ENCODE measurements at regions not wholly inside any gene's neighbourhood (a gene's known extent, or its start where the extent isn't known, plus 50 kb on each side); places are given as distances from the start of the nearest gene placed in this dataset.

- Histone ChIP-seq H3K27ac (ENCODE audit: low read depth in 2 of 2, low read length in 2 of 2) (no peak overlapping the region), H3K9me3 (ENCODE audit: control insufficient read depth in 2 of 3, insufficient read depth in 1 of 3, low read length in 3 of 3) (no peaks in the 10 kb centered on the region), H3K4me3 (ENCODE audit: low read length in 3 of 3) (no peak overlapping the region), H3K9ac (ENCODE audit: low read length in 3 of 3) (no peak overlapping the region), H3K4me1 (ENCODE audit: control insufficient read depth in 2 of 3, insufficient read depth in 2 of 3, low read depth in 1 of 3, low read length in 3 of 3) (no peaks in the 10 kb centered on the region), H3K27me3 (ENCODE audit: control insufficient read depth, insufficient read depth, low read length) (no peaks in the 10 kb centered on the region), H3K36me3 (ENCODE audit: control insufficient read depth in 2 of 3, insufficient read depth in 3 of 3, low read length in 3 of 3) (no peaks in the 10 kb centered on the region)
- intact Hi-C loops (cut with DNase I), result no loop called here
- TF ChIP-seq CTCF (IDR thresholded peaks at IDR 0.05; ENCODE audit: borderline replicate concordance, extremely low read depth, insufficient read depth), result no peak
- DNase-seq, result no peak
- FAIRE-seq, result no peak
Measured at GRCh38 chr13:83825676-83826075, 56.6 kb downstream of the SLITRK1 start.

GRCh38 chr13:83824560-83824959 lies 57.7 kb downstream of the SLITRK1 start:
- Histone ChIP-seq H3K4me1 (ENCODE audit: control insufficient read depth in 2 of 3, insufficient read depth in 2 of 3, low read depth in 1 of 3, low read length in 3 of 3) (no peaks in the 10 kb centered on the region), H3K9ac (ENCODE audit: low read length in 3 of 3) (no peak overlapping the region), H3K36me3 (ENCODE audit: control insufficient read depth in 2 of 3, insufficient read depth in 3 of 3, low read length in 3 of 3) (no peaks in the 10 kb centered on the region), H3K27me3 (ENCODE audit: control insufficient read depth, insufficient read depth, low read length) (no peaks in the 10 kb centered on the region), H3K9me3 (ENCODE audit: control insufficient read depth in 2 of 3, insufficient read depth in 1 of 3, low read length in 3 of 3) (no peaks in the 10 kb centered on the region), H3K27ac (ENCODE audit: low read depth in 2 of 2, low read length in 2 of 2) (no peak overlapping the region), H3K4me3 (ENCODE audit: low read length in 3 of 3) (no peak overlapping the region)
- FAIRE-seq, result no peak
- intact Hi-C loops (cut with DNase I), result no loop called here
- DNase-seq, result peak in 1 of 5 donors; percentile 61
- no peak for TF ChIP-seq CTCF (IDR thresholded peaks at IDR 0.05; ENCODE audit: borderline replicate concordance, extremely low read depth, insufficient read depth)

- H3K27me3 ChIP-seq (ENCODE audit: control insufficient read depth, insufficient read depth, low read length), result no peaks in the 10 kb centered on the region
- no peak overlapping the region for H3K4me3 ChIP-seq (ENCODE audit: low read length in 3 of 3)
- FAIRE-seq (no peak), DNase-seq (no peak)
- H3K36me3 ChIP-seq (ENCODE audit: control insufficient read depth in 2 of 3, insufficient read depth in 3 of 3, low read length in 3 of 3), result no peaks in the 10 kb centered on the region
- H3K27ac ChIP-seq (ENCODE audit: low read depth in 2 of 2, low read length in 2 of 2), result no peak overlapping the region
- no peak overlapping the region for H3K9ac ChIP-seq (ENCODE audit: low read length in 3 of 3)
- no peaks in the 10 kb centered on the region for H3K4me1 ChIP-seq (ENCODE audit: control insufficient read depth in 2 of 3, insufficient read depth in 2 of 3, low read depth in 1 of 3, low read length in 3 of 3)
- H3K9me3 ChIP-seq (ENCODE audit: control insufficient read depth in 2 of 3, insufficient read depth in 1 of 3, low read length in 3 of 3), result no peaks in the 10 kb centered on the region
- TF ChIP-seq CTCF (IDR thresholded peaks at IDR 0.05; ENCODE audit: borderline replicate concordance, extremely low read depth, insufficient read depth), result no peak
- intact Hi-C loops (cut with DNase I), result no loop called here
Measured at GRCh38 chr13:83824120-83824519, 58.2 kb downstream of the SLITRK1 start.

- FAIRE-seq, result no peak
- intact Hi-C loops (cut with DNase I), result no loop called here
- no peak overlapping the region for H3K9ac ChIP-seq (ENCODE audit: low read length in 3 of 3)
Measured at GRCh38 chr13:83819611-83820010, 62.7 kb downstream of the SLITRK1 start.

More at GRCh38 chr13:83819611-83820010, 62.7 kb downstream of the SLITRK1 start:
- H3K27ac ChIP-seq (ENCODE audit: low read depth in 2 of 2, low read length in 2 of 2), result no peak overlapping the region
- H3K4me1 ChIP-seq (ENCODE audit: control insufficient read depth in 2 of 3, insufficient read depth in 2 of 3, low read depth in 1 of 3, low read length in 3 of 3), result no peaks in the 10 kb centered on the region
- no peak for DNase-seq
- no peaks in the 10 kb centered on the region for H3K27me3 ChIP-seq (ENCODE audit: control insufficient read depth, insufficient read depth, low read length)
- TF ChIP-seq CTCF (IDR thresholded peaks at IDR 0.05; ENCODE audit: borderline replicate concordance, extremely low read depth, insufficient read depth), result no peak
- H3K9me3 ChIP-seq (ENCODE audit: control insufficient read depth in 2 of 3, insufficient read depth in 1 of 3, low read length in 3 of 3), result no peaks in the 10 kb centered on the region
- H3K4me3 ChIP-seq (ENCODE audit: low read length in 3 of 3), result no peak overlapping the region
- no peaks in the 10 kb centered on the region for H3K36me3 ChIP-seq (ENCODE audit: control insufficient read depth in 2 of 3, insufficient read depth in 3 of 3, low read length in 3 of 3)
